HG03354 (cell line): ENCODE measurements at regions not wholly inside any gene's neighbourhood (a gene's known extent, or its start where the extent isn't known, plus 50 kb on each side); places are given as distances from the start of the nearest gene placed in this dataset.

Source experiments
- ATAC-seq: cut with Tn5 transposase; IDR thresholded peaks from one replicate; pipeline ENCODE4 v1.9.1; 2021; ENCODE audit warnings: mild to moderate bottlenecking; ENCODE audit not compliant: unreplicated experiment, poor library complexity, severe bottlenecking

GRCh38 chr1:115429241-115429640, 91.2 kb upstream of the NGF start:
- no peak for ATAC-seq

- ATAC-seq, result no peak
These were observed 90.6 kb upstream of the NGF start for GRCh38 chr1:115428676-115429075.

- no peak for ATAC-seq
These were observed 90.2 kb upstream of the NGF start for GRCh38 chr1:115428256-115428655.

DNA sequence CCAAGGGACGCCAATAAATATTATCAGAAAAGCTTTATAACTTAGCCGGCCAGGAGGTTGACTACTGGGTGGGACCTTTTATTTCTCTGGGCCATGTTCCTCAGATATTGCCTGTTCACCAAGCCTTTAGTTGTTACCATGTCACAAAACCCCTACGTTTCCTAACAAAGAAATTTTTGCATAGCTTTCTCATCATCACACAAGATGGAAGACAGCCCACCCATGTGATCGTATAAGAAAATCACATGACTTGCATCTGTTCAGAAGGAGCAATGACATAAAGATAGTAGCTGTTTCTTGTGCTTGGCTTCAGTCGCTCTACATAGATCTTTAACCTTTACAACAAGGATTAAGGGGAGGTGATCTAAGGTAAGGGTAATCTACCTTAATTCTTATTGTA, 88.9 kb upstream of the NGF start:
- ATAC-seq, result no peak

DNA sequence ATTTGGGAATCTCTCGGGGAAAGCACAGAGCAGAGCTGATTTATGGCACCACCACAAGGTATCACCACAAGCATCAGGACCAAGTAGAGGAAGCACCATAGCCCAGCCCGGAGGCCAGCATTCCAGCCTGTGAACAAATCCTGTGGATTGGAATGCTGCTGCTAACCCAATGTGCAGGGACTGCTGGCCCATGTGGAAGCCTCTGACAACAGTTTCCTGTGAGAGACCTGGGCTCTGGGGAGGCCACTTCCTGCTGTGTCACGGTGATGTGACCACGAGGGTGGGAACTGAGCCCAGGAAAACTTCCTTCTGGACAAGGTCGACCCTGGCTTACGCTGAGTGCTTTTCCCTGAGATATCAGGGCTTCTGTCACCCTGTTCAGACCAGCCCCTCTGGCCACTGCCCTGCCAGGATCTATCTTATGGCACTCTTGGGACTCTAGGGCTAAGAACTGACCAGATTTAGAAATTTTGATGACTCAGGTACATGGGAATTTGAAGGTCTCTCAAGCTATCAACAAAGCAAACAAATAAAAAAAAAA, 88.3 kb upstream of the NGF start:
- ATAC-seq, result no peak

DNA sequence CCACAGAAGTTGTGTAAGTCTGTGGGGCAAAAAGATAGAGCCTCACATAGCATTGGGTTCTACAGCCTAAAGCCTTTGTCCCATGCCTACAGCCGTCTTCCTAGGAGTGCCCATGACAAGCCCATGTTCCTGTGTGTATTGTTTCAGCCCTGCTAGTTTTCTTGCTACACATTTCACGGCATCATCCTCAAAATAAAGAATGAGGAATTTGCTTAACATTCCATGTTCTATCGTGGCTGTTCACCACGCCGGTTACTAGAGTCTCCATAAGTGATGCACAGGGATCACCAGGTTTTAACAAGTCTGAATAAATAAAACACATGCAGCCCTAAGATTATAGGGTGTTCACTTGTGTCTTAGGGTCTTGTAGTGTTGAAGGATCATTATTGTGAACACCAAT, 87.4 kb upstream of the NGF start:
- ATAC-seq, result no peak

DNA sequence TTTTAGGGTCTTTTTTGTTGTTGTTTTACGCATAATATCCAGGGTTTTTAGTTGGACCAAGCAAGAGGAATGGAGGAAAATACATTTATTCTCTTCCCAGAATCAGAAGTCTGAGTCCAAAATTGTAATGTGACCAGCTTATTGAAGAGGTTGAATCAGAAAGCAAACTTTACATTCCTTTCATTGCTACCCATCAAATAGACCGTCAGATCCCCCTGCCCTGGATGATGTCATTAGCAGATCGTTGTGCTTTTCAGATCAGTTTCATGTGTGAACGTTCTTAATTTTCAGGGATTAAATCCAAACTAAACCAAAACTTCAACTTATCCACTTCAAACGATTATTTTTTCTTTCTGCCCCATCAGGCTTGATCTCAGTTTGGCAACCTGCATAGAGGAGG, 85.7 kb upstream of the NGF start:
- ATAC-seq, result no peak

- ATAC-seq, result no peak
These were observed 81.5 kb upstream of the NGF start for GRCh38 chr1:115419571-115419970.

DNA sequence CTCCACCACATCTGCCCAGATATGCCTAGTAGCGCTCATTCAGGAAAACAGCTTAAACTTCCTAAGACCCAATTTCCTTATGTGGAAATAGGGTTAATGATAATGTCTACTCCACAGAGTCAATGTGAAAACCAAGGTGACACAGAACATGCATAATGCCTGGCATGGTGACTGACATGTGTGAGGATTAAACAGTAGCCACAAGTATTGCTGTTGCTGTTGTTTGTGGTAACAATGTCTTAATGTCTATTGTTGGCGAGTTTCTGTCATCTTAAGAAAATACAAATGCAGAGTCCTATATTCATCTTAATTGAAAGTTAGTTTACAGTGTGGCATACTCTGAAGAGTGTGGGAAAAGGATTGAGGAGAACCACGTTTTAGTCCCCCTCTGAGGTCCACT, 75.6 kb upstream of the NGF start:
- ATAC-seq, result no peak

DNA sequence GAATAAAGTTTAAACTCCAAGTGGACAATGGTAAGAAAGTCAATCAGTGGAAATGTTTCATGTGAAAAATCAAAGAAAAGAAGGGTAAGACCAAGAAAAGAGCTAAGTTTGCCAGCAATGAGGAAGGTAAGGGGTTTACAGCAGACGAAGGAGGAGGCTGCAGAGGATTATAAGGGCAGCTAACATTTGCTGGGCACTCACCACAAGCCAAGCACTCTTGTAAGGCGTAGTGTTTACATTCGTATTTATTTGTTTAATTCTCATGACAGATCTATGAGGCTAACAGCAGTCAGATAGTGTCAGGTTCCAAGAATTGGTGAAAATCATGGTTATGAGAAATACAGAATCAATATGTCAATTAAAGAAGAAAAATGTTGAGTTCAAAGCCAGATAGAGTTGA, 75.2 kb upstream of the NGF start:
- no peak for ATAC-seq

- ATAC-seq, result no peak
These were observed 74.7 kb upstream of the NGF start for GRCh38 chr1:115412733-115413132.

- no peak for ATAC-seq
These were observed 74.2 kb upstream of the NGF start for GRCh38 chr1:115412286-115412685.

DNA sequence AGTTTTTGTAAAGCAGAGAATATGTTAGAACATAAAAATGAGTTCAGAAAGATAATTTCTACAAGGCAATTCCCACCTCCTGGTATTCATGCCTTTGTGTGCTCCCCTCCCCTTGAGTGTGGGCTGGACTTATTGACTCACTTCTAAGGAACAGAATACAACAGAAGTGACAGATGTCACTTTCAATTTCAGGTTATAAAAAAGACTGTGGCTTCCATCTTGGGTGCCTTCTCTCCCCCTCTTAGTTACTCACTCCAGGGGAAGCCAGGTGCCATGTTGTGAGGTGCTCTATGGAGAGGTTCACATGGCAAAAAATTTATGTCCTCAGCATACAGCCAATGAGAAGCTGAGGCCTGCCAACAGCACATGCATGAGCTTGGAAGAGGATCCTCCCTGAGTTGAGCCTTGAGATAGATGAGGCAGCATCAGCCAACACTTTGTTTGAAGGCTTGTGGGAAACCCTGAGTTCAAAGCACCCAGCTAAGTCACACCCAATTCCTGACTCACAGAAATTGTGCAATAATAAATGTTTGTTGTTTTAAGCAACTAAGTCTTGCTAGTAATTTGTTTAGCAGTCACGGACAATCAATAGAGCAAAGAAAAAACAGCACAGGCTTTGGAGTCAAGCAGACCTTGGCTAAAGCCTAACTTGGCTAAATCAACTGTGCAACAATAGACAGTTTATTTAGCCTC, 73.5 kb upstream of the NGF start:
- ATAC-seq, result no peak

DNA sequence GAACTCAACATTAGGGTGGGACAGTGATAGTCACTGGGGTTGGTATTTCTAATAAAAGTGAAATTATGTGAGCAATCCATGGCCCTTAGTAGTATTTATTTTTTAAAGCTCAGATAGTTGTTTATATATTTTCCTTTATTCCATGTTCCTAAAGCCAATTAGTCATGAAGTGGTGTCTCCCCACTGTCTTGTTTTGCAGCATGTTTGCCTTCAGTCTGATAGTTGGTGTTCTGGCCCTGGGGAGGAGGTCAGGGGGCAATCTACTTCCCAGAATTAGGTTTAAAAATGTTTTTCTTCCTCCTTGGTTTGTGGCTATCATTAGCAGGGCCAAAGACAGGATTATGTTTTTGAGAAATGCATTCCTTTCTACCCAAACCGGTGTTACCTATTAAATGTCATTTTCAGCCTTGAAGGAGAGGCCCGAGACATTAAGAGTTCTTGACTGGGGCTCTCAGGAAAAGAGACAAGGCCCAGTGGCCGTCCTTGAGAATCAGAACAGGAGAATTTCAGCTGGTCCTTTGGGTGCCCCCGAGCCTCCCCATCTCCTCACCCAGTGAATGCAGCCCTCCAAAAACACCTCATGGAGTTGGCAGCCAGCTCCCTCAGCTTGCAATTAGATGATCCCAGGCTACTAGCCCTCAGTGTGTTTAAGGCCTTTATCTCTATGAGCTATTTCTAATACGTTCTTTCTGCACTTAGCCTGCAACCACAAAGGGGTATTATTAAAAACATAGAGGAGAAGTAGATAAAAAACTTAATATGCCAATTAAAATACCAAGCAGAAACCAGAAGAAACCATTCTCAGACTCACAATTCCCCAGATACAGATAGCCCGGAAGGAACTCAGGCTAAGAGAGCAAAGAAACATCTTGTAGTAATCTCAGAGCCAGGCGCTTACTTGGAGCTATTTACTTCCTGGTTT, 71.3 kb upstream of the NGF start:
- no peak for ATAC-seq

DNA sequence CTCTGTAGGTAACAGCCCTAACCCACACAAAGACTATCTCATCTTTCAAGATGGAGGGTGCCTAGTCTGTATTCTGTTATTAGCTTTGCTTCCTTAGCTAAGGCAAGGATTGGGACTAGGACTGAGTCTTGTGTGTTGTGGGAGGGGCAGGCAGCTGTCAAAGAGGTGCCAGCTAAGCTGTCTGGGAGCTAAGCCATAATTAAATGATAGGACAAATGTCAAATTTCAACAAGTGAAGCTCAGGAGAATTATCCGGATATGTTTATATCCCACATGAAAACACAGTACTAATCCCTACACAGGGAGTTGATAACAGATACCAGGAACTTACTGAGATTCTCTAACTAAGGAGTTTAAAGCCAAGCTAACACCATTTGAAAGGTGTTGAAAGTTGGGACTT, 70.5 kb upstream of the NGF start:
- ATAC-seq, result no peak

GRCh38 chr1:115404911-115405310, 66.9 kb upstream of the NGF start:
- ATAC-seq, result no peak

- no peak for ATAC-seq
These were observed 64.7 kb upstream of the NGF start for GRCh38 chr1:115402753-115403184.

DNA sequence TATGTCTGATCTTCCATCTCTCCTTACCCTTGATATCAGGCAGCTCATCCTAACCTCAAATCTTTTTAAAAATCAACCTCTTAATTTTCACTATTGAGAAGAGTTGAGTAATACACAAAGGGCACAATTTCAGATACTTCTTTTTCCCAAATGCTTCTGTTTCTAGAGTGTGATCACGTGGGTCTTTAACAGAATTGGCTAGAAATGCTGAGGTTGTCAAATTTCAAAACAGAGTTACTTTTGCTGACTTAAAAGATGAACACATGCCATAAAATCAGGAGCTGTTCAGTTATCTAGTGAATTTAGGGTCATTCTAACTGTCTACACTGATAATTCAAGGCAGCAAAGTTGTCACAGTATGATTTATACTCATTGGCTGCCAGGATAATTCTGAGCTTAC, 63.6 kb upstream of the NGF start:
- no peak for ATAC-seq

DNA sequence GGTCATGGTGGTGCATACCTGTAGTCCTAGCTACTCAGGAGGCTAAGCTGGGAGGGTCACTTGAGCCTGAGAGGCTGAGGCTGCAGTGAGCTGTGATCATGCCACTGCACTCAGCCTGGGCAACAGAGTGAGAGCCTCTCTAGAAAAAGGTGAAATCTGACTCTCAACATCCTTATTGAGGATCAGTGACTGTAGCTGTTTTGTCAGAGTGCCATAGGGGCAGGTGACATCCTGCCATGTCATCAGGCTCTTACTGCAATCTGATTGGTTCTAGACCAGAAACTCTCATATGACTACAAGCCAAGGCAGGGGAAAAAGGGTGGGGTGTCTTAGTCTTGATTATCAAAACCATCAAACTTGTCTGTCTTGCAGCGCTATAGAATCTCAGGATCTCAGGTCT, 62.8 kb upstream of the NGF start:
- ATAC-seq, result no peak

DNA sequence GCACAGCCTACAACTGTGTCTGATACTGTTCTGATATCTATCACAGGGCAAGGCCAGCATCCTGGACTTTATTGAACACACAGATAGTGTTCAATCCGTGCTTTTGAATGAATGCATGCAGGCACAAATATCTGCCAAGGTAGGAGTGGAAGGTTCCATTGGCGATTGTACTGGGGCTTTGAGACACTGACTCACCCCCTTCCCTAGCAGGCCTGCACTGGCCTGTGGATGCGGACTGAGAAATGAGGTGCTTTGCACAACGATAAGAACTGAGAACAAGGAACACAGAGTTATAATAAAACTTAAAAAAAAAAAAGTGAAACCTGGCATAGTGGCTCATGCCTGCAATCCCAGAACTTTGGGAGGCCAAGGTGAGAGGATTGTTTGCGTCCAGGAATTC, 62.4 kb upstream of the NGF start:
- no peak for ATAC-seq

DNA sequence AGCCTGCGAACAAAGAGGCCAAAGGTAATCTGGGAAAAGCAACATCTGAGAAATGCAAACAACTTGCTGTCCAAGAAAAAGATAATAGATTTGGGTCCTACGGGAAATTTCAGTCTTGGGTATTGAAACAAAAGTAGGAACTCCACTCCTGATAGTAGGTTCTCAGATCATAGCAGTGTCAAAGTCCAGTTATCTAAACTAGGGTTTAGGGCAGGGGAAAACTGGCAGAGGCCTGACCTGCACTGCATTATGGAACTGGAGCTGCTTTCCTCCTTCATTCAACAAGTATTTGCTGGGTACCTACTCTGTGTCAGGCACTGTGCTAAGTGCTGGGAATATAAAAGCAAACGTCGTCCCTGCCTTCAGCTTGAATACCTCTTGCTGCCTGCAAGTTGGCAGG, 60.7 kb upstream of the NGF start:
- no peak for ATAC-seq
